ENCODE measurements at regions not wholly inside any gene's neighbourhood (a gene's known extent, or its start where the extent isn't known, plus 50 kb on each side); places are given as distances from the start of the nearest gene placed in this dataset.
"Not testable (repeated sequence)": the region's sequence is repeated elsewhere in the genome, so short reads cannot be mapped to it uniquely, and the experiment has no call there.

DNA sequence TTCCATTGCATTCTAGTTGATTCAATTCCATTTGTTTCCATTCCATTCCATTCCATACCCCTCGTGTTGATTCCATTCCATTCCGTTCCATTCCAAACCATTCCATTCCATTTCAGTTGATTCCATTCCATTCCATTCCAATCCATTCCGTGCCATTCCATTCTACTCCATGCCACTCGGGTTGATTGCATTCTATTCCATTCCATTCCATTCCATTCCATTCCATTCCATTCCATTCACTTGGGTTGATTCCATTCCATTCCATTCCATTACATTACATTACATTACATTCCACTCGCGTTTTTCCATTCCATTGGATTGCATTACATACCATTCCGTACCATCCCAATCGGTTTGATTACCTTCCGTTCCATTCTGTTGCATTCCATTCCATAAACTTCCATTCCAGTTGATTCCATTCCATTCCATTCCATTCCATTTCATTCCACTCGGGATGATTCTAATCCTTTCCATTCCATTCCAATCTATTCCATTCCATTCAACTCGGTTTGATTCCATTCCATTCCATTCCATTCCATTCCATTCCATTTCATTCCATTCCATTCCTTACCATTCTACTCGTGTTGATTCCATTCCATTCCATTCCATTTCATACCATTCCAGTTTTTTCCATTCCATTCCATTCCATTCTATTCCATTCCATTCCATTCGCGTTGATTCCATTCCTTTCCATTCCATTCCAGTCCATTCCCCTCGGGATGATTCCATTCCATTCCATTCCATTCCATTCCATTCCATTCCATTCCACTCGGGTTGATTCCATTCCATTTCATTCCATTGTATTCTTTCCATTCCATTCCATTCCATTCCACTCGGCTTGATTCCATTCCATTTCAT lies 1140.4 kb downstream of the RPIA start:
- H3K4me1 ChIP-seq, result no peaks in the 10 kb centered on the region
- WGBS, result 74% methylated on average over 17 of the region's 17 CpGs
- H3K36me3 ChIP-seq, result no peaks in the 10 kb centered on the region
- no peak overlapping the region for H3K4me3 ChIP-seq
- TF ChIP-seq POLR2A (IDR thresholded peaks at IDR 0.05), result no peak
- no peak for TF ChIP-seq EP300 (IDR thresholded peaks at IDR 0.05)
- TF ChIP-seq POLR2AphosphoS5 (IDR thresholded peaks at IDR 0.05), result no peak
- TF ChIP-seq, protein P1, sequence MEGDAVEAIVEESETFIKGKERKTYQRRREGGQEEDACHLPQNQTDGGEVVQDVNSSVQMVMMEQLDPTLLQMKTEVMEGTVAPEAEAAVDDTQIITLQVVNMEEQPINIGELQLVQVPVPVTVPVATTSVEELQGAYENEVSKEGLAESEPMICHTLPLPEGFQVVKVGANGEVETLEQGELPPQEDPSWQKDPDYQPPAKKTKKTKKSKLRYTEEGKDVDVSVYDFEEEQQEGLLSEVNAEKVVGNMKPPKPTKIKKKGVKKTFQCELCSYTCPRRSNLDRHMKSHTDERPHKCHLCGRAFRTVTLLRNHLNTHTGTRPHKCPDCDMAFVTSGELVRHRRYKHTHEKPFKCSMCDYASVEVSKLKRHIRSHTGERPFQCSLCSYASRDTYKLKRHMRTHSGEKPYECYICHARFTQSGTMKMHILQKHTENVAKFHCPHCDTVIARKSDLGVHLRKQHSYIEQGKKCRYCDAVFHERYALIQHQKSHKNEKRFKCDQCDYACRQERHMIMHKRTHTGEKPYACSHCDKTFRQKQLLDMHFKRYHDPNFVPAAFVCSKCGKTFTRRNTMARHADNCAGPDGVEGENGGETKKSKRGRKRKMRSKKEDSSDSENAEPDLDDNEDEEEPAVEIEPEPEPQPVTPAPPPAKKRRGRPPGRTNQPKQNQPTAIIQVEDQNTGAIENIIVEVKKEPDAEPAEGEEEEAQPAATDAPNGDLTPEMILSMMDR (IDR thresholded peaks at IDR 0.05), result no peak
- DNase-seq (ENCODE audit: low spot score in 2 of 2), result no peak
- peaks cover 30% of the 10 kb centered on the region for H3K9me3 ChIP-seq
- no peaks in the 10 kb centered on the region for H3K27me3 ChIP-seq
- no peak overlapping the region for H3K27ac ChIP-seq

DNA sequence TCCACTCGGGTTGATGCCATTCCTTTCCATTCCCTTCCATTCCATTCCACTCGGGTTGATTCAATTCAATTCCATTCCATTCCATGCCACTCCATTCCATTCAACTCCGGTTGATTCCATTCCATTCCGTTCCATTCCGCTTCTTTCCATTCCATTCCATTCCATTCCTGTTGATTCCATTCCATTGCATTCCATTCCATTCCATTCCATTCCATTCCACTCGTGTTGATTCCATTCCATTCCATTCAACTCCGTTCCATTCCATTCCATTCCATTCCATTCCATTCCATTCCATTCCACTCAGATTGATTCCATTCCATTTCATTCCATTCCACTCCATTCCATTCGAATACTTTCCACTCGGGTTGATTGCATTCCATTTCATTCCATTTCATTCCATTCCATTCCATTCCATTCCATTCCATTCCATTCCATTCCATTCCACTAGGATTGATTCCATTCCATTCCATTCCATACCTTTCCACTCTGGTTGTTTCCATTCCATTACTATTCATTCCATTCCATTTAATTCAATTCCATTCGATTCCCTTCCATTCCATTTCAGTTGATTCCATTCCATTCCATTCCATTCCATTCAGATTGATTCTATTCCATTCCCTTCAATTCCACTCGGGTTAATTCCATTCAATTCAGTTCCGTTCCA lies 1141.8 kb downstream of the RPIA start:
- WGBS, result 75% methylated on average over 12 of the region's 12 CpGs
- Histone ChIP-seq H3K27ac (no peak overlapping the region), H3K4me3 (no peak overlapping the region), H3K36me3 (no peaks in the 10 kb centered on the region), H3K27me3 (no peaks in the 10 kb centered on the region), H3K4me1 (no peaks in the 10 kb centered on the region), H3K9me3 (peaks cover 39% of the 10 kb centered on the region)
- TF ChIP-seq, protein P1 (IDR thresholded peaks at IDR 0.05), result no peak
- TF ChIP-seq POLR2AphosphoS5 (IDR thresholded peaks at IDR 0.05) (no peak), EP300 (IDR thresholded peaks at IDR 0.05) (no peak), POLR2A (IDR thresholded peaks at IDR 0.05) (no peak)
- no peak for DNase-seq (ENCODE audit: low spot score in 2 of 2)

DNA sequence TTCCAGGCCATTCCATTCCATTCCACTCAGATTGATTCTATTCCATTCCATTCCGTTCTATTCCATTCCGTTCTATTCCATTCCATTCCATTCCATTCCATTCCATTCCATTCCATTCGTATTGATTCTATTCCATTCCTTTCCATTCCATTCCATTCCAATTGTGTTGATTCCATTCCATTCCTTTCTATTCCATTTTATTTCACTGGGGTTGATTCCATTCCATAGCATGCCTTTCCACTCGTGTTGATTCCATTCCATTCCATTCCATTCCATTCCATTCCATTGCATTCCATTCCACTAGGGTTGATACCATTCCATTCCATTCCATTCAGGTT lies 1142.3 kb downstream of the RPIA start:
- WGBS, result 73% methylated on average over 4 of the region's 4 CpGs
- no peaks in the 10 kb centered on the region for H3K27me3 ChIP-seq
- DNase-seq (ENCODE audit: low spot score in 2 of 2), result no peak
- no peaks in the 10 kb centered on the region for H3K4me1 ChIP-seq
- no peak for TF ChIP-seq POLR2AphosphoS5 (IDR thresholded peaks at IDR 0.05)
- no peak for TF ChIP-seq POLR2A (IDR thresholded peaks at IDR 0.05)
- TF ChIP-seq EP300 (IDR thresholded peaks at IDR 0.05), result no peak
- TF ChIP-seq, protein P1 (IDR thresholded peaks at IDR 0.05), result no peak
- H3K4me3 ChIP-seq, result no peak overlapping the region
- no peaks in the 10 kb centered on the region for H3K36me3 ChIP-seq
- no peak overlapping the region for H3K27ac ChIP-seq
- peaks cover 44% of the 10 kb centered on the region for H3K9me3 ChIP-seq

DNA sequence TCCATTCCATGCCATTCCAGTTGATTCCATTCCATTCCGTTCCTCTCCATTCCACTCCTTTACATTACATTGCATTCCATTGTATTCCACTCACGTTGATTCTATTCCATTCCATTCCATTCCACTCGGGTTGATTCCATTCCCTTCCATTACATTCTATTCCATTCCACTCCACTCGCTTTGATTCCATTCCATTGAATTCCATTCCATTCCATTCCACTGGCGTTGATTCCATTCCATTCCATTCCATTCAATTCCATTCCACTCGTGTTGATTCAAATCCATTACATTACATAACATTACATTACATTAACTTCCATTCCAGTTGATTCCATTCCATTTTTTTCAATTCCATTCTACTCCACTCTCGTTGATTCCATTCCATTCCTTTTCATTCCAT lies 1142.8 kb downstream of the RPIA start:
- TF ChIP-seq POLR2AphosphoS5 (IDR thresholded peaks at IDR 0.05) (no peak), EP300 (IDR thresholded peaks at IDR 0.05) (no peak), POLR2A (IDR thresholded peaks at IDR 0.05) (no peak)
- TF ChIP-seq, protein P1 (IDR thresholded peaks at IDR 0.05), result no peak
- DNase-seq (ENCODE audit: low spot score in 2 of 2), result no peak
- 74% methylated on average over 7 of the region's 7 CpGs for WGBS
- Histone ChIP-seq H3K4me3 (no peak overlapping the region), H3K9me3 (peaks cover 44% of the 10 kb centered on the region), H3K27me3 (no peaks in the 10 kb centered on the region), H3K27ac (no peak overlapping the region), H3K4me1 (no peaks in the 10 kb centered on the region), H3K36me3 (no peaks in the 10 kb centered on the region)

DNA sequence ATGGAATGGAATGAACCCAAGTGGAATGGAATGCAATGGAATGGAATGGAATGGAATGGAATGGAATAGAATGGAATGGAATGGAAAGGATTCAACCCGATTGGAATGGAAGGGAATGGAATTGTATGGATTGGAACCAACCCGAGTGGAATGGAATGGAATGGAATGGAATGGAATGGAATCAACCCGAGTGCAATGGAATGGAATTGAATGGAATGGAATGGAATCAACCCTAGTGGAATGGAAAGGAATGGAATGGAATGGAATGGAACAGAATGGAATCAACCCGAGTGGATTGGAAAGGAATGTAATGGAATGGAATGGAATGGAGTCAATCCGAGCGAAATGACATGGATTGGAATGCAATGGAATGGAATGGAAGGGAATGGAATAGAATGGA lies 1144.9 kb downstream of the RPIA start:
- WGBS, result 77% methylated on average over 6 of the region's 6 CpGs
- H3K4me3 ChIP-seq; H3K36me3 ChIP-seq; H3K27ac ChIP-seq; H3K4me1 ChIP-seq; DNase-seq (ENCODE audit: low spot score in 2 of 2); H3K27me3 ChIP-seq: not testable (repeated sequence)
- H3K9me3 ChIP-seq, result peaks cover 33% of the 10 kb centered on the region

All from suprapubic skin (tissue), 4 donors.